ENCODE measurements at regions not wholly inside any gene's neighbourhood (a gene's known extent, or its start where the extent isn't known, plus 50 kb on each side); places are given as distances from the start of the nearest gene placed in this dataset.

- in situ Hi-C loops (cut with MboI; ENCODE audit: low pct_unique_long_range_greater_than_20kb, low sequenced_read_pairs, unreplicated experiment) = no loop called here
- TF ChIP-seq CTCF (IDR thresholded peaks at IDR 0.05; ENCODE audit: extremely low read depth, insufficient read depth, missing control alignments) = no peak
- no peak for DNase-seq (ENCODE audit: low spot score)
These were observed 50.0 kb upstream of the TRPM1 start for GRCh38 chr15:31151301-31152233.

GRCh38 chr15:31153531-31153930, 52.0 kb upstream of the TRPM1 start:
- in situ Hi-C loops (cut with MboI; ENCODE audit: low pct_unique_long_range_greater_than_20kb, low sequenced_read_pairs, unreplicated experiment) = no loop called here
- TF ChIP-seq CTCF (IDR thresholded peaks at IDR 0.05; ENCODE audit: extremely low read depth, insufficient read depth, missing control alignments) = no peak
- DNase-seq (ENCODE audit: low spot score) = no peak

GRCh38 chr15:31155151-31155550, 53.6 kb upstream of the TRPM1 start:
- no peak for DNase-seq (ENCODE audit: low spot score)
- in situ Hi-C loops (cut with MboI; ENCODE audit: low pct_unique_long_range_greater_than_20kb, low sequenced_read_pairs, unreplicated experiment) = no loop called here
- no peak for TF ChIP-seq CTCF (IDR thresholded peaks at IDR 0.05; ENCODE audit: extremely low read depth, insufficient read depth, missing control alignments)

DNA sequence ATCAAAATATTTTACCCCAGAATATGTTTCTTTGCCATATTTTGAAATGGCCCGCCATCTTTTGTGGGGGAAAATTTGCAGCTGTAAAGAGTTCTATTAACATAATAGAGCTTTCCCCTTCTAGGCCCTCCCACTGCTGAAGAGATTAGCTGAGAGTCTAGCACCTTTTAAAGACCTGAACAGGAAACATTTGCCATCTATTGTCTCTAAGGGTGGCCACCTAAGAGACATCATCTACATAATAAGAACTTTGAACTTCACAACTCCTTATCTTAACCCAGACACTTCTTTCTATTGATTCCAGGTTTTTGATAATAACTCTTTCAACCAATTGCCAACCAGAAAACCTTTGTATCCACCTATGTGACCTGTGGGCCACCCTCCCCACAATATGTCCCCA, 54.7 kb upstream of the TRPM1 start:
- in situ Hi-C loops (cut with MboI; ENCODE audit: low pct_unique_long_range_greater_than_20kb, low sequenced_read_pairs, unreplicated experiment) = no loop called here
- DNase-seq (ENCODE audit: low spot score) = no peak
- TF ChIP-seq CTCF (IDR thresholded peaks at IDR 0.05; ENCODE audit: extremely low read depth, insufficient read depth, missing control alignments) = no peak

- no peak for TF ChIP-seq CTCF (IDR thresholded peaks at IDR 0.05; ENCODE audit: extremely low read depth, insufficient read depth, missing control alignments)
- no peak for DNase-seq (ENCODE audit: low spot score)
- in situ Hi-C loops (cut with MboI; ENCODE audit: low pct_unique_long_range_greater_than_20kb, low sequenced_read_pairs, unreplicated experiment) = no loop called here
These were observed 55.3 kb upstream of the TRPM1 start for GRCh38 chr15:31156808-31157207.

DNA sequence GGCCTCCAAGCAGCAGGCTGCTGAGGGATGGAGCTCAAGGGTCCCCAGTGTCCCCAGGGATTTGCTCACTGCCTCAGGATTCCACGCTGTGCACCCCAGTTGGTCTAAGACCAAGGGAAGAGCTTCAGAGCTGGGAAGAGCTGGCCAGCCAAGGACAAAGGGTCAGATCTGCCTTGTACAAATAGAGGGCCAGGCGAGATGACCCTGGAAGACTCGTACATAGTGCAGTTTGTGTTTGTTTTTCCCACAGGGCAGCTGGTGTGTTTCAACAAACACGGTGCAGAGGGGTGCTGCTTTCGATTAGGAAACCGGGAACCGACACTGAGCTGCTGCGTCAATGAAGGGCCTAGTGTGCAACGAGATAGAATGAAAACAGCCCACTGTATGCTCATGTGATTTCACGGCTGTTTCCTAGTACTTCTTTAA, 56.1 kb upstream of the TRPM1 start:
- no peak for TF ChIP-seq CTCF (IDR thresholded peaks at IDR 0.05; ENCODE audit: extremely low read depth, insufficient read depth, missing control alignments)
- in situ Hi-C loops (cut with MboI; ENCODE audit: low pct_unique_long_range_greater_than_20kb, low sequenced_read_pairs, unreplicated experiment) = no loop called here
- no peak for DNase-seq (ENCODE audit: low spot score)
